ENCODE measurements at regions not wholly inside any gene's neighbourhood (a gene's known extent, or its start where the extent isn't known, plus 50 kb on each side); places are given as distances from the start of the nearest gene placed in this dataset.

GRCh38 chr4:28772066-28772465 lies 1911.4 kb downstream of the STIM2 start:
- H3K36me3 ChIP-seq (ENCODE audit: control insufficient read depth in 3 of 3, insufficient read depth in 2 of 3, low read depth in 1 of 3, low read length in 3 of 3), result no peaks in the 10 kb centered on the region
- DNase-seq (no peak), FAIRE-seq (no peak)
- no peak overlapping the region for H3K4me3 ChIP-seq (ENCODE audit: low read depth in 1 of 3, low read length in 3 of 3)
- WGBS, 3 donors, result 70 to 97% (median 86%) methylated on average over 1 of the region's 1 CpG
- no peaks in the 10 kb centered on the region for H3K4me1 ChIP-seq (ENCODE audit: control insufficient read depth in 3 of 3, insufficient read depth in 2 of 3, low read depth in 1 of 3, low read length in 2 of 3)
- H3K9me3 ChIP-seq (ENCODE audit: control insufficient read depth in 2 of 2, insufficient read depth in 1 of 2, low read depth in 1 of 2, low read length in 1 of 2), result no peaks in the 10 kb centered on the region
- no peak overlapping the region for H3K27ac ChIP-seq (ENCODE audit: low read depth in 1 of 3, low read length in 2 of 3)
- H3K27me3 ChIP-seq (ENCODE audit: control insufficient read depth in 3 of 3, insufficient read depth in 3 of 3, low read length in 3 of 3), result no peaks in the 10 kb centered on the region

GRCh38 chr4:28772788-28773187 lies 1912.1 kb downstream of the STIM2 start:
- no peak for DNase-seq
- Histone ChIP-seq H3K36me3 (ENCODE audit: control insufficient read depth in 3 of 3, insufficient read depth in 2 of 3, low read depth in 1 of 3, low read length in 3 of 3) (no peaks in the 10 kb centered on the region), H3K4me1 (ENCODE audit: control insufficient read depth in 3 of 3, insufficient read depth in 2 of 3, low read depth in 1 of 3, low read length in 2 of 3) (no peaks in the 10 kb centered on the region), H3K9me3 (ENCODE audit: control insufficient read depth in 2 of 2, insufficient read depth in 1 of 2, low read depth in 1 of 2, low read length in 1 of 2) (no peaks in the 10 kb centered on the region), H3K27me3 (ENCODE audit: control insufficient read depth in 3 of 3, insufficient read depth in 3 of 3, low read length in 3 of 3) (no peaks in the 10 kb centered on the region), H3K27ac (ENCODE audit: low read depth in 1 of 3, low read length in 2 of 3) (no peak overlapping the region), H3K4me3 (ENCODE audit: low read depth in 1 of 3, low read length in 3 of 3) (no peak overlapping the region)
- WGBS, 3 donors, result 75 to 87% (median 77%) methylated on average over 2 of the region's 2 CpGs
- no peak for FAIRE-seq

GRCh38 chr4:28774344-28774743 lies 1913.7 kb downstream of the STIM2 start:
- no peak overlapping the region for H3K27ac ChIP-seq (ENCODE audit: low read depth in 1 of 3, low read length in 2 of 3)
- no peak for FAIRE-seq

GRCh38 chr4:28776004-28776403 lies 1915.4 kb downstream of the STIM2 start:
- Histone ChIP-seq H3K36me3 (ENCODE audit: control insufficient read depth in 3 of 3, insufficient read depth in 2 of 3, low read depth in 1 of 3, low read length in 3 of 3) (no peaks in the 10 kb centered on the region), H3K27me3 (ENCODE audit: control insufficient read depth in 3 of 3, insufficient read depth in 3 of 3, low read length in 3 of 3) (no peaks in the 10 kb centered on the region), H3K9me3 (ENCODE audit: control insufficient read depth in 2 of 2, insufficient read depth in 1 of 2, low read depth in 1 of 2, low read length in 1 of 2) (no peaks in the 10 kb centered on the region), H3K4me1 (ENCODE audit: control insufficient read depth in 3 of 3, insufficient read depth in 2 of 3, low read depth in 1 of 3, low read length in 2 of 3) (no peaks in the 10 kb centered on the region), H3K27ac (ENCODE audit: low read depth in 1 of 3, low read length in 2 of 3) (no peak overlapping the region), H3K4me3 (ENCODE audit: low read depth in 1 of 3, low read length in 3 of 3) (no peak overlapping the region)
- DNase-seq (no peak), FAIRE-seq (no peak)
- WGBS, 3 donors, result 89 to 97% (median 94%) methylated on average over 2 of the region's 2 CpGs

More at GRCh38 chr4:28774344-28774743, 1913.7 kb downstream of the STIM2 start:
- no peaks in the 10 kb centered on the region for H3K27me3 ChIP-seq (ENCODE audit: control insufficient read depth in 3 of 3, insufficient read depth in 3 of 3, low read length in 3 of 3)
- H3K36me3 ChIP-seq (ENCODE audit: control insufficient read depth in 3 of 3, insufficient read depth in 2 of 3, low read depth in 1 of 3, low read length in 3 of 3), result no peaks in the 10 kb centered on the region
- no peaks in the 10 kb centered on the region for H3K4me1 ChIP-seq (ENCODE audit: control insufficient read depth in 3 of 3, insufficient read depth in 2 of 3, low read depth in 1 of 3, low read length in 2 of 3)
- H3K4me3 ChIP-seq (ENCODE audit: low read depth in 1 of 3, low read length in 3 of 3), result no peak overlapping the region
- DNase-seq, result no peak
- WGBS, 3 donors, result 51 to 81% (median 53%) methylated on average over 2 of the region's 2 CpGs
- H3K9me3 ChIP-seq (ENCODE audit: control insufficient read depth in 2 of 2, insufficient read depth in 1 of 2, low read depth in 1 of 2, low read length in 1 of 2), result no peaks in the 10 kb centered on the region

- H3K9me3 ChIP-seq (ENCODE audit: control insufficient read depth in 2 of 2, insufficient read depth in 1 of 2, low read depth in 1 of 2, low read length in 1 of 2), result peaks cover 0 to 1% of the 10 kb centered on the region in 2 donors
- H3K27me3 ChIP-seq (ENCODE audit: control insufficient read depth in 3 of 3, insufficient read depth in 3 of 3, low read length in 3 of 3), result no peaks in the 10 kb centered on the region
- H3K27ac ChIP-seq (ENCODE audit: low read depth in 1 of 3, low read length in 2 of 3), result no peak overlapping the region
- no peaks in the 10 kb centered on the region for H3K36me3 ChIP-seq (ENCODE audit: control insufficient read depth in 3 of 3, insufficient read depth in 2 of 3, low read depth in 1 of 3, low read length in 3 of 3)
- no peak for FAIRE-seq
- H3K4me3 ChIP-seq (ENCODE audit: low read depth in 1 of 3, low read length in 3 of 3), result no peak overlapping the region
- H3K4me1 ChIP-seq (ENCODE audit: control insufficient read depth in 3 of 3, insufficient read depth in 2 of 3, low read depth in 1 of 3, low read length in 2 of 3), result no peaks in the 10 kb centered on the region
- no peak for DNase-seq
These were observed 1923.5 kb downstream of the STIM2 start for GRCh38 chr4:28784188-28784587.

GRCh38 chr4:28787947-28788346 lies 1927.3 kb downstream of the STIM2 start:
- DNase-seq, result no peak
- WGBS, 3 donors, result 20 to 45% (median 23%) methylated on average over 2 of the region's 2 CpGs
- FAIRE-seq, result no peak

GRCh38 chr4:28788929-28789490 lies 1928.4 kb downstream of the STIM2 start:
- FAIRE-seq, result no peak
- 83 to 92% (median 88%) methylated on average over 12 of the region's 12 CpGs for WGBS, 3 donors
- H3K27ac ChIP-seq (ENCODE audit: low read depth in 1 of 3, low read length in 2 of 3), result no peak overlapping the region

More at GRCh38 chr4:28787947-28788346, 1927.3 kb downstream of the STIM2 start:
- Histone ChIP-seq H3K4me1 (ENCODE audit: control insufficient read depth in 3 of 3, insufficient read depth in 2 of 3, low read depth in 1 of 3, low read length in 2 of 3) (no peaks in the 10 kb centered on the region), H3K4me3 (ENCODE audit: low read depth in 1 of 3, low read length in 3 of 3) (no peak overlapping the region), H3K9me3 (ENCODE audit: control insufficient read depth in 2 of 2, insufficient read depth in 1 of 2, low read depth in 1 of 2, low read length in 1 of 2) (peaks cover 0 to 1% of the 10 kb centered on the region in 2 donors), H3K36me3 (ENCODE audit: control insufficient read depth in 3 of 3, insufficient read depth in 2 of 3, low read depth in 1 of 3, low read length in 3 of 3) (no peaks in the 10 kb centered on the region), H3K27ac (ENCODE audit: low read depth in 1 of 3, low read length in 2 of 3) (no peak overlapping the region), H3K27me3 (ENCODE audit: control insufficient read depth in 3 of 3, insufficient read depth in 3 of 3, low read length in 3 of 3) (no peaks in the 10 kb centered on the region)

GRCh38 chr4:28792917-28793597 lies 1927.1 kb upstream of the PCDH7 start:
- H3K9me3 ChIP-seq (ENCODE audit: control insufficient read depth in 2 of 2, insufficient read depth in 1 of 2, low read depth in 1 of 2, low read length in 1 of 2), result peaks cover 0 to 1% of the 10 kb centered on the region in 2 donors
- WGBS, 3 donors, result 68 to 71% (median 70%) methylated on average over 4 of the region's 4 CpGs
- FAIRE-seq, result no peak

More at GRCh38 chr4:28788929-28789490, 1928.4 kb downstream of the STIM2 start:
- no peaks in the 10 kb centered on the region for H3K36me3 ChIP-seq (ENCODE audit: control insufficient read depth in 3 of 3, insufficient read depth in 2 of 3, low read depth in 1 of 3, low read length in 3 of 3)
- H3K4me1 ChIP-seq (ENCODE audit: control insufficient read depth in 3 of 3, insufficient read depth in 2 of 3, low read depth in 1 of 3, low read length in 2 of 3), result no peaks in the 10 kb centered on the region
- peaks cover 0 to 1% of the 10 kb centered on the region in 2 donors for H3K9me3 ChIP-seq (ENCODE audit: control insufficient read depth in 2 of 2, insufficient read depth in 1 of 2, low read depth in 1 of 2, low read length in 1 of 2)
- DNase-seq, result no peak
- no peaks in the 10 kb centered on the region for H3K27me3 ChIP-seq (ENCODE audit: control insufficient read depth in 3 of 3, insufficient read depth in 3 of 3, low read length in 3 of 3)
- no peak overlapping the region for H3K4me3 ChIP-seq (ENCODE audit: low read depth in 1 of 3, low read length in 3 of 3)

GRCh38 chr4:28799696-28800095 lies 1920.5 kb upstream of the PCDH7 start:
- Histone ChIP-seq H3K27me3 (ENCODE audit: control insufficient read depth in 3 of 3, insufficient read depth in 3 of 3, low read length in 3 of 3) (no peaks in the 10 kb centered on the region), H3K36me3 (ENCODE audit: control insufficient read depth in 3 of 3, insufficient read depth in 2 of 3, low read depth in 1 of 3, low read length in 3 of 3) (no peaks in the 10 kb centered on the region), H3K4me3 (ENCODE audit: low read depth in 1 of 3, low read length in 3 of 3) (no peak overlapping the region), H3K27ac (ENCODE audit: low read depth in 1 of 3, low read length in 2 of 3) (no peak overlapping the region), H3K4me1 (ENCODE audit: control insufficient read depth in 3 of 3, insufficient read depth in 2 of 3, low read depth in 1 of 3, low read length in 2 of 3) (no peaks in the 10 kb centered on the region), H3K9me3 (ENCODE audit: control insufficient read depth in 2 of 2, insufficient read depth in 1 of 2, low read depth in 1 of 2, low read length in 1 of 2) (no peaks in the 10 kb centered on the region)
- WGBS, 3 donors, result 33 to 59% (median 42%) methylated on average over 2 of the region's 2 CpGs
- FAIRE-seq (no peak), DNase-seq (no peak)

More at GRCh38 chr4:28792917-28793597, 1927.1 kb upstream of the PCDH7 start:
- no peaks in the 10 kb centered on the region for H3K36me3 ChIP-seq (ENCODE audit: control insufficient read depth in 3 of 3, insufficient read depth in 2 of 3, low read depth in 1 of 3, low read length in 3 of 3)
- H3K4me3 ChIP-seq (ENCODE audit: low read depth in 1 of 3, low read length in 3 of 3), result no peak overlapping the region
- no peaks in the 10 kb centered on the region for H3K27me3 ChIP-seq (ENCODE audit: control insufficient read depth in 3 of 3, insufficient read depth in 3 of 3, low read length in 3 of 3)
- H3K4me1 ChIP-seq (ENCODE audit: control insufficient read depth in 3 of 3, insufficient read depth in 2 of 3, low read depth in 1 of 3, low read length in 2 of 3), result no peaks in the 10 kb centered on the region
- no peak overlapping the region for H3K27ac ChIP-seq (ENCODE audit: low read depth in 1 of 3, low read length in 2 of 3)
- DNase-seq, result no peak
